ENCODE measurements at regions not wholly inside any gene's neighbourhood (a gene's known extent, or its start where the extent isn't known, plus 50 kb on each side); places are given as distances from the start of the nearest gene placed in this dataset.

GRCh38 chr10:52469970-52470705, 156.1 kb downstream of the DKK1 start:
- H3K9me3 ChIP-seq (ENCODE audit: control insufficient read depth in 2 of 3, insufficient read depth in 1 of 3, low read length in 3 of 3): no peaks in the 10 kb centered on the region
- no peak overlapping the region for H3K27ac ChIP-seq (ENCODE audit: low read depth in 2 of 2, low read length in 2 of 2)
- no peaks in the 10 kb centered on the region for H3K4me1 ChIP-seq (ENCODE audit: control insufficient read depth in 2 of 3, insufficient read depth in 2 of 3, low read depth in 1 of 3, low read length in 3 of 3)
- no peaks in the 10 kb centered on the region for H3K27me3 ChIP-seq (ENCODE audit: control insufficient read depth, insufficient read depth, low read length)
- FAIRE-seq (no peak), DNase-seq (no peak)
- TF ChIP-seq CTCF (IDR thresholded peaks at IDR 0.05; ENCODE audit: borderline replicate concordance, extremely low read depth, insufficient read depth): no peak
- intact Hi-C loops (cut with DNase I): no loop called here
- H3K36me3 ChIP-seq (ENCODE audit: control insufficient read depth in 2 of 3, insufficient read depth in 3 of 3, low read length in 3 of 3): no peaks in the 10 kb centered on the region
- no peak overlapping the region for H3K4me3 ChIP-seq (ENCODE audit: low read length in 3 of 3)
- no peak overlapping the region for H3K9ac ChIP-seq (ENCODE audit: low read length in 3 of 3)

- Histone ChIP-seq H3K4me1 (ENCODE audit: control insufficient read depth in 2 of 3, insufficient read depth in 2 of 3, low read depth in 1 of 3, low read length in 3 of 3) (no peaks in the 10 kb centered on the region), H3K9me3 (ENCODE audit: control insufficient read depth in 2 of 3, insufficient read depth in 1 of 3, low read length in 3 of 3) (no peaks in the 10 kb centered on the region), H3K9ac (ENCODE audit: low read length in 3 of 3) (no peak overlapping the region), H3K4me3 (ENCODE audit: low read length in 3 of 3) (no peak overlapping the region), H3K36me3 (ENCODE audit: control insufficient read depth in 2 of 3, insufficient read depth in 3 of 3, low read length in 3 of 3) (no peaks in the 10 kb centered on the region), H3K27me3 (ENCODE audit: control insufficient read depth, insufficient read depth, low read length) (no peaks in the 10 kb centered on the region), H3K27ac (ENCODE audit: low read depth in 2 of 2, low read length in 2 of 2) (no peak overlapping the region)
- no peak for FAIRE-seq
- TF ChIP-seq CTCF (IDR thresholded peaks at IDR 0.05; ENCODE audit: borderline replicate concordance, extremely low read depth, insufficient read depth): no peak
- peak in 2 of 5 donors; percentile 9 to 17 for DNase-seq
- intact Hi-C loops (cut with DNase I): no loop called here
These were observed 158.5 kb downstream of the DKK1 start for GRCh38 chr10:52472406-52473146.

GRCh38 chr10:52474265-52474664, 160.2 kb downstream of the DKK1 start:
- no peak for DNase-seq
- FAIRE-seq: no peak
- Histone ChIP-seq H3K4me3 (ENCODE audit: low read length in 3 of 3) (no peak overlapping the region), H3K27ac (ENCODE audit: low read depth in 2 of 2, low read length in 2 of 2) (no peak overlapping the region), H3K4me1 (ENCODE audit: control insufficient read depth in 2 of 3, insufficient read depth in 2 of 3, low read depth in 1 of 3, low read length in 3 of 3) (no peaks in the 10 kb centered on the region), H3K27me3 (ENCODE audit: control insufficient read depth, insufficient read depth, low read length) (no peaks in the 10 kb centered on the region), H3K36me3 (ENCODE audit: control insufficient read depth in 2 of 3, insufficient read depth in 3 of 3, low read length in 3 of 3) (no peaks in the 10 kb centered on the region), H3K9ac (ENCODE audit: low read length in 3 of 3) (no peak overlapping the region), H3K9me3 (ENCODE audit: control insufficient read depth in 2 of 3, insufficient read depth in 1 of 3, low read length in 3 of 3) (no peaks in the 10 kb centered on the region)
- intact Hi-C loops (cut with DNase I): no loop called here
- TF ChIP-seq CTCF (IDR thresholded peaks at IDR 0.05; ENCODE audit: borderline replicate concordance, extremely low read depth, insufficient read depth): no peak
